Hepatic stellate cell (primary cell): ENCODE measurements at regions not wholly inside any gene's neighbourhood (a gene's known extent, or its start where the extent isn't known, plus 50 kb on each side); places are given as distances from the start of the nearest gene placed in this dataset.

Experiments used
- DNase-seq: peaks from one replicate; pipeline ENCODE4 v3.0.0; 2011; ENCODE audit warnings: low spot score

- DNase-seq: no peak
Measured at GRCh38 chr2:126774761-126775160, 118.8 kb downstream of the GYPC start.

GRCh38 chr2:126775300-126775985 is 119.5 kb downstream of the GYPC start:
- DNase-seq: no peak

GRCh38 chr2:126776255-126776654 is 120.3 kb downstream of the GYPC start:
- DNase-seq: no peak

GRCh38 chr2:126776692-126777619 is 121.0 kb downstream of the GYPC start:
- peak; percentile 82 for DNase-seq

GRCh38 chr2:126777620-126777978 is 121.1 kb upstream of the TEX51 start:
- DNase-seq: no peak

GRCh38 chr2:126778561-126779501 is 119.9 kb upstream of the TEX51 start:
- DNase-seq: no peak

- no peak for DNase-seq
Measured at GRCh38 chr2:126781206-126781605, 117.5 kb upstream of the TEX51 start.

GRCh38 chr2:126781806-126782205 is 116.9 kb upstream of the TEX51 start:
- DNase-seq: no peak

GRCh38 chr2:126782648-126783047 is 116.0 kb upstream of the TEX51 start:
- DNase-seq: no peak

- no peak for DNase-seq
Measured at GRCh38 chr2:126783341-126783740, 115.3 kb upstream of the TEX51 start.

GRCh38 chr2:126784045-126784444 is 114.6 kb upstream of the TEX51 start:
- no peak for DNase-seq

- DNase-seq: no peak
Measured at GRCh38 chr2:126784621-126785020, 114.1 kb upstream of the TEX51 start.

- DNase-seq: no peak
Measured at GRCh38 chr2:126785236-126785635, 113.5 kb upstream of the TEX51 start.

GRCh38 chr2:126785862-126786261 is 112.8 kb upstream of the TEX51 start:
- DNase-seq: no peak

GRCh38 chr2:126786765-126787164 is 111.9 kb upstream of the TEX51 start:
- DNase-seq: no peak

- no peak for DNase-seq
Measured at GRCh38 chr2:126787289-126787688, 111.4 kb upstream of the TEX51 start.

GRCh38 chr2:126788113-126788512 is 110.6 kb upstream of the TEX51 start:
- no peak for DNase-seq

GRCh38 chr2:126788652-126789051 is 110.0 kb upstream of the TEX51 start:
- no peak for DNase-seq

- DNase-seq: no peak
Measured at GRCh38 chr2:126790987-126791780, 107.5 kb upstream of the TEX51 start.

- DNase-seq: no peak
Measured at GRCh38 chr2:126792186-126792585, 106.5 kb upstream of the TEX51 start.

GRCh38 chr2:126792993-126793392 is 105.7 kb upstream of the TEX51 start:
- no peak for DNase-seq
